ENCODE measurements at regions not wholly inside any gene's neighbourhood (a gene's known extent, or its start where the extent isn't known, plus 50 kb on each side); places are given as distances from the start of the nearest gene placed in this dataset.

DNA sequence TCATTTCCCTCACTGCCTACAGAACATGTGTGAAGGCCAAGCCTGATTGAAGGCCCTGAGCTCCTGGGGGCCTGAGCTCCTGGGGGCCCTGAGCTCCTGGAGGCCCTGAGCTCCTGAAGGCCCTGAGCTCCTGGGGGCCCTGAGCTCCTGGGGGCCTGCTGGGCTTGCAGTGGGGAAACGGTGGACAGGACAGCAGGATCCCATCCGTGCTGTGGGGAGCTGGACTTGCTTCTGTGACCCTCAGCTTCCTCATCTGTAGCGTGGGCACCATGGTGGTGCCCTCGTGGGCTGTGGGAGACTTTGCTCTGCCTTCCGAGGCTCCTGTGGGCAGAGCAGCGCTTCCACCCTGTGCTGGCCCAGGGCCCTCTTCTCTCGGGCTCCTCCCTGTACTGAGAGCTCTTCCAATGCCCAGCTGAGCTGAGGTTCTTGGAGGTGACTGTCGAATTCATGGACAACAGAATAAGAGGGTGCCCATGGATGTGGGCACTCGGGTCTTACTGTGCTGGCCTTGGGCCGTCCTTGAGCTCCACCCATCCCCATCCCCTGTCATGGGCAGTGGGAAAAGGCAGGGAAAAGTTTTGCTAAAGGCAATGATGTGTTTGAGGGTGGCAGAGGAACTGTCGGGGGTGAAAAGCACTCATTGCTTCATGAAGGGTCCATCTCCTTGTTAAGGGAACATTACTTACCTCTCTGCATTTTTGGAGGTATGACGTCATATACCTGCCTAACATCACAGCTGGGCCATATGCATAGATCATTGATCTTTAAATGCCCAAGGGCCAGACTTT lies 786.7 kb downstream of the TBC1D22A start (continued):
- TF ChIP-seq ZNF462 (CRISPR knock-in tag; IDR thresholded peaks at IDR 0.05) (no peak), EZH2phosphoT487 (IDR thresholded peaks at IDR 0.05; ENCODE audit: unreplicated experiment) (no peak), JUNB (IDR thresholded peaks at IDR 0.05; ENCODE audit: unreplicated experiment) (no peak), STAT1 (IDR thresholded peaks at IDR 0.05; ENCODE audit: unreplicated experiment) (no peak)
- TF ChIP-seq, protein P1, sequence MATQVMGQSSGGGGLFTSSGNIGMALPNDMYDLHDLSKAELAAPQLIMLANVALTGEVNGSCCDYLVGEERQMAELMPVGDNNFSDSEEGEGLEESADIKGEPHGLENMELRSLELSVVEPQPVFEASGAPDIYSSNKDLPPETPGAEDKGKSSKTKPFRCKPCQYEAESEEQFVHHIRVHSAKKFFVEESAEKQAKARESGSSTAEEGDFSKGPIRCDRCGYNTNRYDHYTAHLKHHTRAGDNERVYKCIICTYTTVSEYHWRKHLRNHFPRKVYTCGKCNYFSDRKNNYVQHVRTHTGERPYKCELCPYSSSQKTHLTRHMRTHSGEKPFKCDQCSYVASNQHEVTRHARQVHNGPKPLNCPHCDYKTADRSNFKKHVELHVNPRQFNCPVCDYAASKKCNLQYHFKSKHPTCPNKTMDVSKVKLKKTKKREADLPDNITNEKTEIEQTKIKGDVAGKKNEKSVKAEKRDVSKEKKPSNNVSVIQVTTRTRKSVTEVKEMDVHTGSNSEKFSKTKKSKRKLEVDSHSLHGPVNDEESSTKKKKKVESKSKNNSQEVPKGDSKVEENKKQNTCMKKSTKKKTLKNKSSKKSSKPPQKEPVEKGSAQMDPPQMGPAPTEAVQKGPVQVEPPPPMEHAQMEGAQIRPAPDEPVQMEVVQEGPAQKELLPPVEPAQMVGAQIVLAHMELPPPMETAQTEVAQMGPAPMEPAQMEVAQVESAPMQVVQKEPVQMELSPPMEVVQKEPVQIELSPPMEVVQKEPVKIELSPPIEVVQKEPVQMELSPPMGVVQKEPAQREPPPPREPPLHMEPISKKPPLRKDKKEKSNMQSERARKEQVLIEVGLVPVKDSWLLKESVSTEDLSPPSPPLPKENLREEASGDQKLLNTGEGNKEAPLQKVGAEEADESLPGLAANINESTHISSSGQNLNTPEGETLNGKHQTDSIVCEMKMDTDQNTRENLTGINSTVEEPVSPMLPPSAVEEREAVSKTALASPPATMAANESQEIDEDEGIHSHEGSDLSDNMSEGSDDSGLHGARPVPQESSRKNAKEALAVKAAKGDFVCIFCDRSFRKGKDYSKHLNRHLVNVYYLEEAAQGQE (IDR thresholded peaks at IDR 0.05; ENCODE audit: unreplicated experiment), result no peak

All from GM23338 (cell line).